H9 (cell line): ENCODE measurements at regions not wholly inside any gene's neighbourhood (a gene's known extent, or its start where the extent isn't known, plus 50 kb on each side); places are given as distances from the start of the nearest gene placed in this dataset.

Experiments used
- DNase-seq: peaks from one replicate; pipeline ENCODE4 v3.0.0-alpha.2; 2017
- H2AFZ ChIP-seq: one replicate; pipeline ENCODE4 v1.6.1; 2013; ENCODE audit warnings: mild to moderate bottlenecking, low read length, control low read depth, moderate library complexity
- H2AK5ac ChIP-seq: 2 replicates; pipeline ENCODE4 v1.6.1; 2013; ENCODE audit warnings: low read length, control low read depth, mixed read lengths; ENCODE audit not compliant: insufficient read length
- H2BK120ac ChIP-seq: one replicate; pipeline ENCODE4 v1.6.1; 2013; ENCODE audit warnings: low read depth, mild to moderate bottlenecking, low read length, control low read depth, inconsistent platforms; ENCODE audit not compliant: poor library complexity, severe bottlenecking
- H2BK12ac ChIP-seq: 2 replicates; pipeline ENCODE4 v1.6.1; 2013; ENCODE audit warnings: low read length, control low read depth, mixed read lengths, low read depth; ENCODE audit not compliant: insufficient read length
- H2BK15ac ChIP-seq: 2 replicates; pipeline ENCODE4 v1.6.1; 2013; ENCODE audit warnings: low read depth, low read length, control low read depth
- H2BK20ac ChIP-seq: one replicate; pipeline ENCODE4 v1.6.1; 2013; ENCODE audit warnings: low read depth, mild to moderate bottlenecking, low read length, control low read depth, inconsistent platforms; ENCODE audit not compliant: poor library complexity, severe bottlenecking
- H2BK5ac ChIP-seq: 2 replicates; pipeline ENCODE4 v1.6.1; 2013; ENCODE audit warnings: low read length, control low read depth, mixed read lengths; ENCODE audit not compliant: insufficient read length
- H3K14ac ChIP-seq: 2 replicates; pipeline ENCODE4 v1.6.1; 2013; ENCODE audit warnings: low read length, control low read depth; ENCODE audit not compliant: insufficient read depth
- H3K18ac ChIP-seq: 2 replicates; pipeline ENCODE4 v1.6.1; 2013; ENCODE audit warnings: low read depth, mild to moderate bottlenecking, mixed read lengths, low read length, control low read depth; ENCODE audit not compliant: insufficient read length
- H3K23ac ChIP-seq: 2 replicates; pipeline ENCODE4 v1.6.1; 2013; ENCODE audit warnings: low read length, control low read depth, mixed read lengths, low read depth; ENCODE audit not compliant: insufficient read length
- H3K23me2 ChIP-seq: 2 replicates; pipeline ENCODE4 v1.6.1; 2013; ENCODE audit warnings: low read depth, mild to moderate bottlenecking, mixed read lengths, low read length, control low read depth; ENCODE audit not compliant: insufficient read length, poor library complexity, severe bottlenecking
- H3K27ac ChIP-seq: 2 replicates; pipeline ENCODE4 v1.5.1; 2013; ENCODE audit warnings: low read length, control low read depth, mixed read lengths, low read depth; ENCODE audit not compliant: insufficient read length
- H3K27me3 ChIP-seq: 2 replicates; pipeline ENCODE4 v1.6.1; 2013; ENCODE audit warnings: low read length, control low read depth, inconsistent platforms; ENCODE audit not compliant: insufficient read depth
- H3K4ac ChIP-seq: 2 replicates; pipeline ENCODE4 v1.6.1; 2013; ENCODE audit warnings: low read depth, mild to moderate bottlenecking, control low read depth, inconsistent platforms, low read length, moderate library complexity
- H3K4me1 ChIP-seq: 2 replicates; pipeline ENCODE4 v1.6.1; 2013; ENCODE audit warnings: low read length, control low read depth, inconsistent platforms; ENCODE audit not compliant: insufficient read depth
- H3K4me2 ChIP-seq: 2 replicates; pipeline ENCODE4 v1.6.1; 2013; ENCODE audit warnings: low read length, control low read depth, mixed read lengths; ENCODE audit not compliant: insufficient read length, insufficient read depth
- H3K56ac ChIP-seq: 2 replicates; pipeline ENCODE4 v1.6.1; 2013; ENCODE audit warnings: low read depth, mild to moderate bottlenecking, mixed read lengths, low read length, control low read depth; ENCODE audit not compliant: insufficient read length
- H3K79me1 ChIP-seq: 2 replicates; pipeline ENCODE4 v1.6.1; 2013; ENCODE audit warnings: low read depth, mild to moderate bottlenecking, moderate library complexity, low read length, control low read depth, inconsistent platforms; ENCODE audit not compliant: insufficient read depth, poor library complexity, severe bottlenecking
- H3K79me2 ChIP-seq: 2 replicates; pipeline ENCODE4 v1.6.1; 2013; ENCODE audit warnings: low read length, control low read depth, inconsistent platforms; ENCODE audit not compliant: insufficient read depth
- H3K9ac ChIP-seq: 2 replicates; pipeline ENCODE4 v1.6.1; 2013; ENCODE audit warnings: low read length, control low read depth, mixed read lengths; ENCODE audit not compliant: insufficient read length; ENCODE audit errors: extremely low read depth
- H3K9me3 ChIP-seq: one replicate; pipeline ENCODE4 v1.6.1; 2013; ENCODE audit warnings: low read depth, low read length, inconsistent platforms; ENCODE audit not compliant: control insufficient read depth
- H3T11ph ChIP-seq: one replicate; pipeline ENCODE4 v1.6.1; 2013; ENCODE audit warnings: mild to moderate bottlenecking, low read length, control low read depth, inconsistent platforms
- H4K20me1 ChIP-seq: one replicate; pipeline ENCODE4 v1.6.1; 2013; ENCODE audit not compliant: control insufficient read depth, insufficient read length, insufficient read depth
- H4K5ac ChIP-seq: 2 replicates; pipeline ENCODE4 v1.6.1; 2013; ENCODE audit warnings: low read depth, mild to moderate bottlenecking, mixed read lengths, low read length, control low read depth; ENCODE audit not compliant: insufficient read length
- H4K8ac ChIP-seq: replicated peaks from 2 replicates; pipeline ENCODE4 v1.6.1; 2013; ENCODE audit warnings: low read length, control low read depth, mixed read lengths, low read depth; ENCODE audit not compliant: insufficient read length
- H4K91ac ChIP-seq: 2 replicates; pipeline ENCODE4 v1.6.1; 2013; ENCODE audit warnings: low read depth, mild to moderate bottlenecking, moderate library complexity, mixed read lengths, low read length, control low read depth; ENCODE audit not compliant: insufficient read length
- H3K27ac Mint-ChIP-seq, 3 experiments: 2 replicates in 2 of 3; 3 replicates in 1 of 3; pipeline ENCODE4 v1.8.0; 2020 to 2021; ENCODE audit warnings: mixed read lengths in 3 of 3, mild to moderate bottlenecking in 1 of 3, moderate library complexity in 1 of 3
- H3K27me3 Mint-ChIP-seq: 2 replicates; pipeline ENCODE4 v1.8.0; 2021; ENCODE audit warnings: low read depth, mild to moderate bottlenecking, moderate library complexity, mixed read lengths
- H3K36me3 Mint-ChIP-seq, 3 experiments: 2 replicates in 2 of 3; 3 replicates in 1 of 3; pipeline ENCODE4 v1.8.0; 2020 to 2021; ENCODE audit warnings: low read depth in 3 of 3, mixed read lengths in 3 of 3; ENCODE audit not compliant: insufficient read depth in 1 of 3
- H3K4me1 Mint-ChIP-seq, 2 experiments: 2 replicates each; pipeline ENCODE4 v1.8.0; 2020; ENCODE audit warnings: mixed read lengths in 2 of 2
- H3K4me3 Mint-ChIP-seq, 2 experiments: 2 replicates in 1 of 2; 3 replicates in 1 of 2; pipeline ENCODE4 v1.8.0; 2020 to 2021; ENCODE audit warnings: mild to moderate bottlenecking in 2 of 2, mixed read lengths in 2 of 2, moderate library complexity in 1 of 2
- H3K9me3 Mint-ChIP-seq, 2 experiments: 2 replicates in 1 of 2; 3 replicates in 1 of 2; pipeline ENCODE4 v1.8.0; 2020; ENCODE audit warnings: mild to moderate bottlenecking in 2 of 2, mixed read lengths in 2 of 2, moderate library complexity in 1 of 2
- CTCF ChIP-seq: fragments of 200-600 bp; sonication (generic); conservative IDR thresholded peaks from 3 replicates; pipeline ENCODE4 v1.8.0; 2021; ENCODE audit warnings: antibody characterized with exemption, mild to moderate bottlenecking
- whole genome bisulfite sequencing: extraction: QIAGEN DNeasy Blood & Tissue Kit; methylation state at CpG from one replicate; pipeline ENCODE4 v1.1.7; 2013; ENCODE audit warnings: missing lambda C conversion rate, low lambda C conversion rate, mixed read lengths; ENCODE audit not compliant: insufficient read length; ENCODE audit errors: extremely low coverage; 5-methylcytosine and 5-hydroxymethylcytosine counted together

DNA sequence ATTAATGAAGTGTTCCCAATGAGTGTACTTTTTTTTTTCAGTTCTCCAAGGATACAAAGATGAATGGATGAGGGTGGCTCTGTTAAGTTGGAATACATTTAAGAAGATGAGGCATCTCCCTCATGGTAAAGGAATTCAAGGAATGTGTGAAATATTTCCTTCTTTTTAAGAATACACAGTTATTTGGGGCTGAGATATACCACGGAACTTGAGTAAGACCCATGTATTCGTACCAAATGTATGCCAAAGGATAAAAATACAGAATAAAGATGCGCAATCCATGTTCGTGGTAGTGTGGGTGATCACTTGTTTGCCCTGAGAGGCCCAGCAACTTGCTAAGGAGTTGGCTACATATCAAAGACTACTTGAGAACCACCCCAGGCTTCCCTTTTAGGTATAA lies 164.2 kb upstream of the TCF21 start:
- Histone ChIP-seq H4K8ac (no peak overlapping the region), H2BK15ac (no peak overlapping the region), H4K20me1 (no peaks in the 10 kb centered on the region), H3K9ac (no peak overlapping the region), H3K79me1 (no peaks in the 10 kb centered on the region), H3K27ac (no peak overlapping the region), H3K4ac (no peak overlapping the region), H3K9me3 (no peaks in the 10 kb centered on the region), H4K5ac (no peak overlapping the region), H2AK5ac (no peak overlapping the region), H2BK12ac (no peak overlapping the region), H3K4me1 (no peaks in the 10 kb centered on the region), H2BK20ac (no peak overlapping the region), H2BK120ac (no peak overlapping the region), H3K18ac (no peak overlapping the region), H2AFZ (no peak overlapping the region), H3K27me3 (no peaks in the 10 kb centered on the region), H3K56ac (no peak overlapping the region), H3K23me2 (no peaks in the 10 kb centered on the region), H3K4me2 (no peak overlapping the region), H2BK5ac (no peak overlapping the region), H3T11ph (no peak overlapping the region), H4K91ac (no peak overlapping the region), H3K79me2 (no peaks in the 10 kb centered on the region), H3K23ac (no peak overlapping the region), H3K14ac (no peak overlapping the region)
- DNase-seq, result no peak
- no peak overlapping the region for H3K4me3 Mint-ChIP-seq
- peaks cover 3 to 16% (median 14%) of the 10 kb centered on the region in 3 experiments; a peak in 5 of 7 replicates for H3K36me3 Mint-ChIP-seq
- peaks cover 4% of the 10 kb centered on the region in 2 experiments; a peak in 2 of 4 replicates for H3K4me1 Mint-ChIP-seq
- no peaks in the 10 kb centered on the region for H3K27me3 Mint-ChIP-seq
- TF ChIP-seq CTCF, result no peak
- H3K27ac Mint-ChIP-seq, result no peak overlapping the region
- WGBS, result no CpG with 5 or more reads among the region's 4 CpGs
- peaks cover 12 to 16% of the 10 kb centered on the region in 2 experiments for H3K9me3 Mint-ChIP-seq
